H9 (cell line): ENCODE measurements at regions not wholly inside any gene's neighbourhood (a gene's known extent, or its start where the extent isn't known, plus 50 kb on each side); places are given as distances from the start of the nearest gene placed in this dataset.
A peak's percentile ranks its signal among the peaks of the same experiment; 100 is the strongest.

ENCODE experiments used
- DNase-seq: peaks from one replicate; pipeline ENCODE4 v3.0.0-alpha.2; 2017
- H2AFZ ChIP-seq: one replicate; pipeline ENCODE4 v1.6.1; 2013; ENCODE audit warnings: mild to moderate bottlenecking, low read length, control low read depth, moderate library complexity
- H2AK5ac ChIP-seq: 2 replicates; pipeline ENCODE4 v1.6.1; 2013; ENCODE audit warnings: low read length, control low read depth, mixed read lengths; ENCODE audit not compliant: insufficient read length
- H2BK120ac ChIP-seq: one replicate; pipeline ENCODE4 v1.6.1; 2013; ENCODE audit warnings: low read depth, mild to moderate bottlenecking, low read length, control low read depth, inconsistent platforms; ENCODE audit not compliant: poor library complexity, severe bottlenecking
- H2BK12ac ChIP-seq: 2 replicates; pipeline ENCODE4 v1.6.1; 2013; ENCODE audit warnings: low read length, control low read depth, mixed read lengths, low read depth; ENCODE audit not compliant: insufficient read length
- H2BK15ac ChIP-seq: 2 replicates; pipeline ENCODE4 v1.6.1; 2013; ENCODE audit warnings: low read depth, low read length, control low read depth
- H2BK20ac ChIP-seq: one replicate; pipeline ENCODE4 v1.6.1; 2013; ENCODE audit warnings: low read depth, mild to moderate bottlenecking, low read length, control low read depth, inconsistent platforms; ENCODE audit not compliant: poor library complexity, severe bottlenecking
- H2BK5ac ChIP-seq: 2 replicates; pipeline ENCODE4 v1.6.1; 2013; ENCODE audit warnings: low read length, control low read depth, mixed read lengths; ENCODE audit not compliant: insufficient read length
- H3K14ac ChIP-seq: 2 replicates; pipeline ENCODE4 v1.6.1; 2013; ENCODE audit warnings: low read length, control low read depth; ENCODE audit not compliant: insufficient read depth
- H3K18ac ChIP-seq: 2 replicates; pipeline ENCODE4 v1.6.1; 2013; ENCODE audit warnings: low read depth, mild to moderate bottlenecking, mixed read lengths, low read length, control low read depth; ENCODE audit not compliant: insufficient read length
- H3K23ac ChIP-seq: 2 replicates; pipeline ENCODE4 v1.6.1; 2013; ENCODE audit warnings: low read length, control low read depth, mixed read lengths, low read depth; ENCODE audit not compliant: insufficient read length
- H3K23me2 ChIP-seq: 2 replicates; pipeline ENCODE4 v1.6.1; 2013; ENCODE audit warnings: low read depth, mild to moderate bottlenecking, mixed read lengths, low read length, control low read depth; ENCODE audit not compliant: insufficient read length, poor library complexity, severe bottlenecking
- H3K27ac ChIP-seq: 2 replicates; pipeline ENCODE4 v1.5.1; 2013; ENCODE audit warnings: low read length, control low read depth, mixed read lengths, low read depth; ENCODE audit not compliant: insufficient read length
- H3K27me3 ChIP-seq: 2 replicates; pipeline ENCODE4 v1.6.1; 2013; ENCODE audit warnings: low read length, control low read depth, inconsistent platforms; ENCODE audit not compliant: insufficient read depth
- H3K4ac ChIP-seq: 2 replicates; pipeline ENCODE4 v1.6.1; 2013; ENCODE audit warnings: low read depth, mild to moderate bottlenecking, control low read depth, inconsistent platforms, low read length, moderate library complexity
- H3K4me1 ChIP-seq: 2 replicates; pipeline ENCODE4 v1.6.1; 2013; ENCODE audit warnings: low read length, control low read depth, inconsistent platforms; ENCODE audit not compliant: insufficient read depth
- H3K4me2 ChIP-seq: 2 replicates; pipeline ENCODE4 v1.6.1; 2013; ENCODE audit warnings: low read length, control low read depth, mixed read lengths; ENCODE audit not compliant: insufficient read length, insufficient read depth
- H3K56ac ChIP-seq: 2 replicates; pipeline ENCODE4 v1.6.1; 2013; ENCODE audit warnings: low read depth, mild to moderate bottlenecking, mixed read lengths, low read length, control low read depth; ENCODE audit not compliant: insufficient read length
- H3K79me1 ChIP-seq: 2 replicates; pipeline ENCODE4 v1.6.1; 2013; ENCODE audit warnings: low read depth, mild to moderate bottlenecking, moderate library complexity, low read length, control low read depth, inconsistent platforms; ENCODE audit not compliant: insufficient read depth, poor library complexity, severe bottlenecking
- H3K79me2 ChIP-seq: 2 replicates; pipeline ENCODE4 v1.6.1; 2013; ENCODE audit warnings: low read length, control low read depth, inconsistent platforms; ENCODE audit not compliant: insufficient read depth
- H3K9ac ChIP-seq: 2 replicates; pipeline ENCODE4 v1.6.1; 2013; ENCODE audit warnings: low read length, control low read depth, mixed read lengths; ENCODE audit not compliant: insufficient read length; ENCODE audit errors: extremely low read depth
- H3K9me3 ChIP-seq: one replicate; pipeline ENCODE4 v1.6.1; 2013; ENCODE audit warnings: low read depth, low read length, inconsistent platforms; ENCODE audit not compliant: control insufficient read depth
- H3T11ph ChIP-seq: one replicate; pipeline ENCODE4 v1.6.1; 2013; ENCODE audit warnings: mild to moderate bottlenecking, low read length, control low read depth, inconsistent platforms
- H4K20me1 ChIP-seq: one replicate; pipeline ENCODE4 v1.6.1; 2013; ENCODE audit not compliant: control insufficient read depth, insufficient read length, insufficient read depth
- H4K5ac ChIP-seq: 2 replicates; pipeline ENCODE4 v1.6.1; 2013; ENCODE audit warnings: low read depth, mild to moderate bottlenecking, mixed read lengths, low read length, control low read depth; ENCODE audit not compliant: insufficient read length
- H4K8ac ChIP-seq: replicated peaks from 2 replicates; pipeline ENCODE4 v1.6.1; 2013; ENCODE audit warnings: low read length, control low read depth, mixed read lengths, low read depth; ENCODE audit not compliant: insufficient read length
- H4K91ac ChIP-seq: 2 replicates; pipeline ENCODE4 v1.6.1; 2013; ENCODE audit warnings: low read depth, mild to moderate bottlenecking, moderate library complexity, mixed read lengths, low read length, control low read depth; ENCODE audit not compliant: insufficient read length
- H3K27ac Mint-ChIP-seq, 3 experiments: 2 replicates in 2 of 3; 3 replicates in 1 of 3; pipeline ENCODE4 v1.8.0; 2020 to 2021; ENCODE audit warnings: mixed read lengths in 3 of 3, mild to moderate bottlenecking in 1 of 3, moderate library complexity in 1 of 3
- H3K27me3 Mint-ChIP-seq: 2 replicates; pipeline ENCODE4 v1.8.0; 2021; ENCODE audit warnings: low read depth, mild to moderate bottlenecking, moderate library complexity, mixed read lengths
- H3K36me3 Mint-ChIP-seq, 3 experiments: 2 replicates in 2 of 3; 3 replicates in 1 of 3; pipeline ENCODE4 v1.8.0; 2020 to 2021; ENCODE audit warnings: low read depth in 3 of 3, mixed read lengths in 3 of 3; ENCODE audit not compliant: insufficient read depth in 1 of 3
- H3K4me1 Mint-ChIP-seq, 2 experiments: 2 replicates each; pipeline ENCODE4 v1.8.0; 2020; ENCODE audit warnings: mixed read lengths in 2 of 2
- H3K4me3 Mint-ChIP-seq, 2 experiments: 2 replicates in 1 of 2; 3 replicates in 1 of 2; pipeline ENCODE4 v1.8.0; 2020 to 2021; ENCODE audit warnings: mild to moderate bottlenecking in 2 of 2, mixed read lengths in 2 of 2, moderate library complexity in 1 of 2
- H3K9me3 Mint-ChIP-seq, 2 experiments: 2 replicates in 1 of 2; 3 replicates in 1 of 2; pipeline ENCODE4 v1.8.0; 2020; ENCODE audit warnings: mild to moderate bottlenecking in 2 of 2, mixed read lengths in 2 of 2, moderate library complexity in 1 of 2
- CTCF ChIP-seq: fragments of 200-600 bp; sonication (generic); conservative IDR thresholded peaks from 3 replicates; pipeline ENCODE4 v1.8.0; 2021; ENCODE audit warnings: antibody characterized with exemption, mild to moderate bottlenecking
- WGBS: extraction: QIAGEN DNeasy Blood & Tissue Kit; methylation state at CpG from one replicate; pipeline ENCODE4 v1.1.7; 2013; ENCODE audit warnings: missing lambda C conversion rate, low lambda C conversion rate, mixed read lengths; ENCODE audit not compliant: insufficient read length; ENCODE audit errors: extremely low coverage; 5-methylcytosine and 5-hydroxymethylcytosine counted together

GRCh38 chr20:50353289-50353961, 156.8 kb upstream of the PTPN1 start:
- Histone ChIP-seq H3K14ac (no peak overlapping the region), H3K27ac (no peak overlapping the region), H3K56ac (no peak overlapping the region), H3T11ph (no peak overlapping the region), H4K5ac (no peak overlapping the region), H2BK15ac (no peak overlapping the region), H3K4ac (no peak overlapping the region), H3K18ac (no peak overlapping the region), H2BK5ac (no peak overlapping the region), H2AFZ (no peak overlapping the region), H3K4me2 (no peak overlapping the region), H4K8ac (no peak overlapping the region), H3K79me2 (no peaks in the 10 kb centered on the region), H4K91ac (no peak overlapping the region), H3K4me1 (no peaks in the 10 kb centered on the region), H2BK20ac (no peak overlapping the region), H2AK5ac (no peak overlapping the region), H3K9ac (no peak overlapping the region), H3K27me3 (no peaks in the 10 kb centered on the region), H4K20me1 (no peaks in the 10 kb centered on the region), H3K23ac (no peak overlapping the region), H3K23me2 (no peaks in the 10 kb centered on the region), H3K9me3 (no peaks in the 10 kb centered on the region), H2BK120ac (no peak overlapping the region), H2BK12ac (no peak overlapping the region), H3K79me1 (no peaks in the 10 kb centered on the region)
- Mint-ChIP-seq H3K36me3 (no peaks in the 10 kb centered on the region), H3K9me3 (no peaks in the 10 kb centered on the region), H3K27me3 (no peaks in the 10 kb centered on the region; the same call in 1 of the 2 replicates), H3K4me3 (no peak overlapping the region; a peak in 1 of 5 replicates), H3K27ac (peak overlapping the region in 1 of 3 experiments; percentile 4; a peak in 2 of 7 replicates), H3K4me1 (peaks cover 0 to 9% of the 10 kb centered on the region in 2 experiments; a peak in 3 of 4 replicates)
- DNase-seq, result no peak
- no peak for TF ChIP-seq CTCF
- no CpG with 5 or more reads among the region's 16 CpGs for WGBS
